Retinal pigment epithelial cell (primary cell): ENCODE measurements at regions not wholly inside any gene's neighbourhood (a gene's known extent, or its start where the extent isn't known, plus 50 kb on each side); places are given as distances from the start of the nearest gene placed in this dataset.

ENCODE experiments used
- DNase-seq: peaks from one replicate; pipeline ENCODE4 v3.0.0-alpha.2; 2010; ENCODE audit warnings: low read depth
- H3K4me3 ChIP-seq: 2 replicates; pipeline ENCODE4 v1.5.1; 2011; ENCODE audit warnings: mild to moderate bottlenecking, low read length, control low read depth, moderate library complexity
- CTCF ChIP-seq: conservative IDR thresholded peaks from 2 replicates; pipeline ENCODE4 v1.5.1; 2011; ENCODE audit warnings: low read depth, low read length, control low read depth, inconsistent platforms

- no peak for DNase-seq
- no peak for TF ChIP-seq CTCF
- no peak overlapping the region for H3K4me3 ChIP-seq
Measured at GRCh38 chr12:23464241-23464812, 485.1 kb downstream of the SOX5 start.

GRCh38 chr12:23472329-23472971, 477.0 kb downstream of the SOX5 start:
- no peak for TF ChIP-seq CTCF

GRCh38 chr12:23473071-23473470, 476.4 kb downstream of the SOX5 start:
- no peak for TF ChIP-seq CTCF
- DNase-seq: no peak
- no peak overlapping the region for H3K4me3 ChIP-seq

More at GRCh38 chr12:23472329-23472971, 477.0 kb downstream of the SOX5 start:
- no peak for DNase-seq
- H3K4me3 ChIP-seq: no peak overlapping the region

- no peak overlapping the region for H3K4me3 ChIP-seq
- DNase-seq: no peak
- TF ChIP-seq CTCF: no peak
Measured at GRCh38 chr12:23474438-23474976, 475.0 kb downstream of the SOX5 start.
